ENCODE measurements at regions not wholly inside any gene's neighbourhood (a gene's known extent, or its start where the extent isn't known, plus 50 kb on each side); places are given as distances from the start of the nearest gene placed in this dataset.

DNA sequence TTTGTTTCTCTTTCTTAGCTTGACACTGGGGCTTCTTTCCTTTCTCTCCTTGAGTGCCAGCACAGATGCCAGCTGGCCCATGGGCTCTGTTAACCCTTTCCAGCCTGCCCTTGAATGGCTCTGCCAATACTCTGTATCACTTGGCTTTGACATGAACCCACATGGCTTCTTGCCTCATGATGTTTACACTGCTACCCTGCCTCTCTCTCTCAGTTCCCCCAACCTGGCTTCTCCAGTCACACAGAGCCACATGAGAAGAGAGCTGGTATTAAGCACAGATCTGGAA lies 262.4 kb downstream of the OMA1 start:
- TF ChIP-seq POLR2A (IDR thresholded peaks at IDR 0.05; ENCODE audit: low read depth, low read length) (no peak), POLR2AphosphoS5 (IDR thresholded peaks at IDR 0.05; ENCODE audit: low read depth, low read length) (no peak), TAF1 (IDR thresholded peaks at IDR 0.05; ENCODE audit: borderline replicate concordance, low read depth, low read length) (no peak)
